Stomach smooth muscle (tissue), 2 donors: ENCODE measurements at regions not wholly inside any gene's neighbourhood (a gene's known extent, or its start where the extent isn't known, plus 50 kb on each side); places are given as distances from the start of the nearest gene placed in this dataset.
A peak's percentile ranks its signal among the peaks of the same experiment; 100 is the strongest.

Experiments
- H3K27ac ChIP-seq: one replicate; pipeline ENCODE4 v1.7.0; 2013; ENCODE audit warnings: mild to moderate bottlenecking, low read length, inconsistent platforms
- H3K27me3 ChIP-seq, 2 donors: one replicate each; pipeline ENCODE4 v1.7.0; 2013; ENCODE audit warnings: low read length in 2 of 2; ENCODE audit not compliant: insufficient read depth in 2 of 2, control insufficient read depth in 1 of 2
- H3K36me3 ChIP-seq, 2 donors: one replicate each; pipeline ENCODE4 v1.7.0; 2013; ENCODE audit warnings: low read length in 2 of 2; ENCODE audit not compliant: control insufficient read depth in 2 of 2, insufficient read depth in 2 of 2
- H3K4me1 ChIP-seq: one replicate; pipeline ENCODE4 v1.7.0; 2013; ENCODE audit warnings: low read length; ENCODE audit not compliant: control insufficient read depth, insufficient read depth
- H3K4me3 ChIP-seq, 2 donors: one replicate each; pipeline ENCODE4 v1.7.0; 2013; ENCODE audit warnings: low read length in 2 of 2
- H3K9ac ChIP-seq, 2 donors: one replicate each; pipeline ENCODE4 v1.7.0; 2013; ENCODE audit warnings: low read length in 2 of 2, mild to moderate bottlenecking in 1 of 2
- H3K9me3 ChIP-seq, 2 donors: one replicate each; pipeline ENCODE4 v1.7.0; 2013; ENCODE audit warnings: low read length in 2 of 2; ENCODE audit not compliant: control insufficient read depth in 2 of 2
- donor health status: healthy.
- donor health status: Pancreatic carcinoma.

DNA sequence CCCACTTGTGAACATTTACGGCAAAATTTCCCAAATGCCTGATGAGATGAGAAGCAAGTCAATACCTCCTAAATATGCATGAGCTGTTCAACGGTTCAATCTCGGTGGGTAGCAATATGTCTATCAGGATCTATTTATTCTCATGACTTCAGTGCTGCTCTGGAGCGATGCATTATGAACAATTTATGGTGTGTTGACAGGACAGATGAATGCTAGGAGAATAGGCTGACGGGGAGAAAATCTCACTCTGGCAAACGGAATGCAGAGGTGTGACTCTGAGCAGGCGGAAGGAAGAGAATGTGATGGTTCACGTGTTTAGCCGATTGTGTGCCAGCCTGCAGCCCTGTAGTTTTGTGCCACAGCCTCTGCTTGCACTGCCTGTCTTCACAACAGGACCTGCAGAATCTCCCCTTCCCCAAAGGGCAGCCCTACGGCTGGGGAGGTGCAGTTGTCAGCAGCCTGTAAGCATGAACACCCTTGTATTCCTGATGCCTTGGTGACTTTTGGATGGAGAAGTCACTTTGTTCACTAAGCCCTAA, 345.2 kb downstream of the PHKB start:
- H3K9me3 ChIP-seq = peaks cover 0 to 3% of the 10 kb centered on the region in 2 donors
- H3K4me3 ChIP-seq = no peak overlapping the region
- no peaks in the 10 kb centered on the region for H3K4me1 ChIP-seq

DNA sequence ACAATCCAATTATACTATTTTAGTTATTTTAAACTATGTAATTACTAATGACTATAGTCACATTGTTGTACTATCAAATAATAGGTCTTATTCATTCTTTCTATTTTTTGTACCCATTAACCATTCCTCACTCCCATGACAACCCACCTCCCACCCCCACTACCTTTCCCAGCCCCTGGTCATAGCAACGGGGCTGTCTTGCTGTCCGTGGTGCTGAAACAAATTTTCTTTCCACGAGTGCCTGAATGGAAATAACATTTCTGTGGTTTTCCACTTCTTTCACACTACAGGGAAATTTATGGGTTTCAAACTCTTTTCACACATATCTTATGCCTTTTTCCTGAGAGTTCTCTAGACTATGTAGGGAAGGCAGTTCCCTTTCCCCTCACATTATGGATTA, 326.6 kb downstream of the PHKB start:
- H3K27ac ChIP-seq = no peak overlapping the region

More for the DNA sequence above, 345.2 kb downstream of the PHKB start:
- Histone ChIP-seq H3K27ac (no peak overlapping the region), H3K27me3 (no peaks in the 10 kb centered on the region), H3K9ac (no peak overlapping the region), H3K36me3 (no peaks in the 10 kb centered on the region)

GRCh38 chr16:47781673-47782072, 320.5 kb downstream of the PHKB start:
- peaks cover 0 to 2% of the 10 kb centered on the region in 2 donors for H3K9me3 ChIP-seq
- no peaks in the 10 kb centered on the region for H3K36me3 ChIP-seq

More for the DNA sequence above, 326.6 kb downstream of the PHKB start:
- Histone ChIP-seq H3K27me3 (no peaks in the 10 kb centered on the region), H3K9me3 (peaks cover 3 to 4% of the 10 kb centered on the region in 2 donors), H3K4me3 (no peak overlapping the region), H3K4me1 (no peaks in the 10 kb centered on the region), H3K9ac (no peak overlapping the region), H3K36me3 (no peaks in the 10 kb centered on the region)

DNA sequence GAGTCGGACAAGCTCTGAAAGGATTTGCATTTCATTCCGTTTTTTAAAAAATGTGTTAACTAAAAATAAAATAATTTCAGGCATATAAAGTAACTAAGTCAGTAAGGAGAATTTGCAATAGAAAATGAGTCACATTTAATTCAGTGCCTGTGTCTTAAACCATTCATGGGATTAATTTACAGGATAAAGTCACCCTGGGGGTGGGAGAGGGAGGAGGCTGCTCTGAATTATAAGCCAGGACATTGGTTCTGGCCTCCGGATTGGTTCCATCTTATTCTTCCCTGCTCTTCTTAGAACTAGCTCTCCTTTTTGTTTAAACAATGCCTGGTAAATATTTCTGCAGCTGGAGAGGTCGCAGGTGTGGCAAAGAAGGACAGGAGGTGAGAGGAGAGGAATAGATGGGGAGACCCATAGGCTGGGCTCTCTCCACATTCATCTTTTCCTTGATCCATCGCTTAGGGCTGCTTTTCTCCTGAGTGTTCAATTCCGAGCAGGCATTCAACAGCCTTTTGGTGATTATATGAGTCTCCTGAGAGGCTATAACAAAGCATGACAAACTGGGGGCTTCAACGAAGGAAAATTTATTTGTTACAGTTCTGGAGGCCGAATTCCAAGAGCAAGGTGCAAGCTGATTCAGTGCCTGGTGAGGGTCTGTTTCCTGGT, 319.2 kb downstream of the PHKB start:
- Histone ChIP-seq H3K36me3 (no peaks in the 10 kb centered on the region), H3K27me3 (no peaks in the 10 kb centered on the region), H3K4me3 (no peak overlapping the region), H3K4me1 (no peaks in the 10 kb centered on the region), H3K27ac (no peak overlapping the region), H3K9ac (no peak overlapping the region), H3K9me3 (no peaks in the 10 kb centered on the region)

More at GRCh38 chr16:47781673-47782072, 320.5 kb downstream of the PHKB start:
- no peak overlapping the region for H3K9ac ChIP-seq
- no peaks in the 10 kb centered on the region for H3K4me1 ChIP-seq
- no peaks in the 10 kb centered on the region for H3K27me3 ChIP-seq
- H3K27ac ChIP-seq = no peak overlapping the region
- no peak overlapping the region for H3K4me3 ChIP-seq

- Histone ChIP-seq H3K4me3 (peak overlapping the region; percentile 9 to 36), H3K27ac (no peak overlapping the region), H3K27me3 (no peaks in the 10 kb centered on the region), H3K9ac (no peak overlapping the region), H3K4me1 (no peaks in the 10 kb centered on the region), H3K9me3 (no peaks in the 10 kb centered on the region), H3K36me3 (no peaks in the 10 kb centered on the region)
These were observed 318.3 kb downstream of the PHKB start for GRCh38 chr16:47779201-47780016.

- H3K27ac ChIP-seq = no peak overlapping the region
- H3K9me3 ChIP-seq = no peaks in the 10 kb centered on the region
- no peaks in the 10 kb centered on the region for H3K4me1 ChIP-seq
- H3K9ac ChIP-seq = no peak overlapping the region
- H3K4me3 ChIP-seq = no peak overlapping the region
- no peaks in the 10 kb centered on the region for H3K36me3 ChIP-seq
- H3K27me3 ChIP-seq = no peaks in the 10 kb centered on the region
These were observed 317.1 kb downstream of the PHKB start for GRCh38 chr16:47778106-47778801.

GRCh38 chr16:47777220-47777619, 316.1 kb downstream of the PHKB start:
- Histone ChIP-seq H3K9me3 (no peaks in the 10 kb centered on the region), H3K9ac (no peak overlapping the region), H3K4me3 (no peak overlapping the region), H3K27me3 (no peaks in the 10 kb centered on the region), H3K27ac (no peak overlapping the region), H3K36me3 (no peaks in the 10 kb centered on the region), H3K4me1 (no peaks in the 10 kb centered on the region)

- Histone ChIP-seq H3K9ac (no peak overlapping the region), H3K27me3 (no peaks in the 10 kb centered on the region), H3K36me3 (no peaks in the 10 kb centered on the region), H3K9me3 (no peaks in the 10 kb centered on the region), H3K4me3 (no peak overlapping the region), H3K27ac (no peak overlapping the region), H3K4me1 (no peaks in the 10 kb centered on the region)
These were observed 313.5 kb downstream of the PHKB start for GRCh38 chr16:47774661-47775060.

DNA sequence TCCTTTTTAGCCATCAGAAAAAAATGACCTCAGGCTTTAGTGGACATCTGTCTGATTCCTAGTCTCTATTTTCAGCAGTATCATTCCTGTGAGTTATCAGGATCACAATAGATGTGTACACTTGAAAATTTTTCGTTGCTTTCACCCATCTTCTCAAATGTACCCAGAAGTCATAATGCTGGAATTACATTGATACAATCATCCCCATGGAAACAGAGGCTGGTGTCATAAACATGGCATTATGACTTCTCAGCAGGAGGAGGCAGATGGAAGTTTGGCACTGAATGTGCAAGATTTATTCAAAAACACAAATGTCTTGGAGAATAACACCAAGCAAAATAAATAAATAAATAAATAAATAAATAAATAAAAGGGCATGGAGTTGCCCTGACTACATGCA, 292.5 kb downstream of the PHKB start:
- Histone ChIP-seq H3K27ac (no peak overlapping the region), H3K4me1 (no peaks in the 10 kb centered on the region), H3K36me3 (no peaks in the 10 kb centered on the region), H3K9me3 (no peaks in the 10 kb centered on the region), H3K27me3 (no peaks in the 10 kb centered on the region), H3K9ac (no peak overlapping the region), H3K4me3 (no peak overlapping the region)
